H1 (cell line): ENCODE measurements at regions not wholly inside any gene's neighbourhood (a gene's known extent, or its start where the extent isn't known, plus 50 kb on each side); places are given as distances from the start of the nearest gene placed in this dataset.

Experiments used
- EGR1 ChIP-seq: IDR thresholded peaks from 2 replicates; pipeline ENCODE4 v1.6.1; 2011; ENCODE audit warnings: low read depth, low read length, borderline replicate concordance
- EZH2 ChIP-seq: fragments of 200-600 bp; sonication (generic); IDR thresholded peaks from 2 replicates; pipeline ENCODE4 v1.7.1; 2012; ENCODE audit warnings: low read depth, mild to moderate bottlenecking, moderate library complexity, low read length, inconsistent platforms; ENCODE audit not compliant: severe bottlenecking
- POLR2A ChIP-seq, 2 experiments: IDR thresholded peaks; 1 replicate in 1 of 2; 2 replicates in 1 of 2; pipeline ENCODE4 v1.6.1; 2011; ENCODE audit warnings: low read depth in 2 of 2, low read length in 2 of 2, mild to moderate bottlenecking in 2 of 2; ENCODE audit errors: control extremely low read depth in 1 of 2

- TF ChIP-seq POLR2A (IDR thresholded peaks at IDR 0.05; ENCODE audit: control extremely low read depth in 1 of 2, low read depth in 2 of 2, low read length in 2 of 2), result no peak
- TF ChIP-seq EGR1, result no peak
- TF ChIP-seq EZH2, result no peak
Observed at GRCh38 chrX:6965729-6966128, 181.8 kb upstream of the STS start.
